Stomach (tissue), 4 donors: ENCODE measurements at regions not wholly inside any gene's neighbourhood (a gene's known extent, or its start where the extent isn't known, plus 50 kb on each side); places are given as distances from the start of the nearest gene placed in this dataset.

ENCODE experiments used
- EP300 ChIP-seq: sonication (generic); formaldehyde crosslinking; IDR thresholded peaks from one replicate; pipeline ENCODE4 v1.6.1; 2017; ENCODE audit warnings: antibody characterized with exemption
- POLR2A ChIP-seq, 4 donors: fragments of 450-650 bp; IDR thresholded peaks; one replicate each; pipeline ENCODE4 v1.6.1; 2016; ENCODE audit warnings: antibody characterized with exemption in 4 of 4, control low read depth in 2 of 4, mild to moderate bottlenecking in 1 of 4, moderate library complexity in 1 of 4
- POLR2AphosphoS5 ChIP-seq, 3 donors: sonication (generic); formaldehyde crosslinking; IDR thresholded peaks; one replicate each; pipeline ENCODE4 v1.6.1; 2016; ENCODE audit warnings: antibody characterized with exemption in 3 of 3
- TF ChIP-seq, protein P1 (sequence below), 7 experiments: fragments of 450-650 bp in 4 of 7; fragments of 200-600 bp in 3 of 7; sonication (generic) in 3 of 7; IDR thresholded peaks; one replicate each; pipeline ENCODE4 v1.5.1; 2016 to 2019; ENCODE audit warnings: antibody characterized with exemption in 7 of 7, control low read depth in 2 of 7, mild to moderate bottlenecking in 1 of 7

DNA sequence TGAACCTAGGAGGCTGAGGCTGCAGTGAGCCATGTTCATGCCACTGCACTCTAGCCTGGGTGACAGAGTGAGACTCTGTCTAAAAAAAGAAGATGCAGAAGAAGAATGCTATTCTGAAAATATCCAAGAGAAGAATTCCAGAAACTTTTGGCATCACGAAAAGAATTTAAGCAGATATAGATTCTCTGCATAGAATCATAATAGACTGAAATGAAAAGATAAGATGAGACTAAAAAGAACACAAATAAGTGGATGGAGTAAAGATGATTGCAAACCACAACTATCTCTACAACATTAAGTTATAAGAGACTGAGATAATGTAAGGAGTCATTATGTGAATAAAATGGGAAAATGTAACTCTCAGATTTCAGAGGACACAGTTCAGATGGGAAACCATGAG lies 140.7 kb upstream of the TMC3 start:
- TF ChIP-seq, protein P1, sequence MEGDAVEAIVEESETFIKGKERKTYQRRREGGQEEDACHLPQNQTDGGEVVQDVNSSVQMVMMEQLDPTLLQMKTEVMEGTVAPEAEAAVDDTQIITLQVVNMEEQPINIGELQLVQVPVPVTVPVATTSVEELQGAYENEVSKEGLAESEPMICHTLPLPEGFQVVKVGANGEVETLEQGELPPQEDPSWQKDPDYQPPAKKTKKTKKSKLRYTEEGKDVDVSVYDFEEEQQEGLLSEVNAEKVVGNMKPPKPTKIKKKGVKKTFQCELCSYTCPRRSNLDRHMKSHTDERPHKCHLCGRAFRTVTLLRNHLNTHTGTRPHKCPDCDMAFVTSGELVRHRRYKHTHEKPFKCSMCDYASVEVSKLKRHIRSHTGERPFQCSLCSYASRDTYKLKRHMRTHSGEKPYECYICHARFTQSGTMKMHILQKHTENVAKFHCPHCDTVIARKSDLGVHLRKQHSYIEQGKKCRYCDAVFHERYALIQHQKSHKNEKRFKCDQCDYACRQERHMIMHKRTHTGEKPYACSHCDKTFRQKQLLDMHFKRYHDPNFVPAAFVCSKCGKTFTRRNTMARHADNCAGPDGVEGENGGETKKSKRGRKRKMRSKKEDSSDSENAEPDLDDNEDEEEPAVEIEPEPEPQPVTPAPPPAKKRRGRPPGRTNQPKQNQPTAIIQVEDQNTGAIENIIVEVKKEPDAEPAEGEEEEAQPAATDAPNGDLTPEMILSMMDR (IDR thresholded peaks at IDR 0.05): no peak
- TF ChIP-seq POLR2AphosphoS5 (IDR thresholded peaks at IDR 0.05) (no peak), POLR2A (IDR thresholded peaks at IDR 0.05) (no peak), EP300 (no peak)
